A549 (cell line): ENCODE measurements at regions not wholly inside any gene's neighbourhood (a gene's known extent, or its start where the extent isn't known, plus 50 kb on each side); places are given as distances from the start of the nearest gene placed in this dataset.
"Not testable (repeated sequence)": the region's sequence is repeated elsewhere in the genome, so short reads cannot be mapped to it uniquely, and the experiment has no call there.

Experiments
- ATAC-seq, 2 experiments: fragments of 200-7000 bp in 1 of 2; fragments of >200 bp in 1 of 2; cut with Nextera tagmentation in 1 of 2; cut with Tn5 transposase in 1 of 2; 3 replicates each; pipeline versions ENCODE4 v1.8.0 to v1.9.1; 2018 to 2020; ENCODE audit warnings: mild to moderate bottlenecking in 1 of 2, moderate library complexity in 1 of 2
- CTCF ChIA-PET: fragments of 300-600 bp; sonication (Branson Sonifier 250); formaldehyde crosslinking; extraction: SDS; loops from one replicate; lab custom pipeline; 2021; ENCODE audit warnings: antibody characterized with exemption, inconsistent platforms; lab: Yijun Ruan, JAX
- POLR2A ChIA-PET: fragments of 350-600 bp; formaldehyde crosslinking; extraction: SDS; loops from one replicate; lab custom pipeline; 2021; ENCODE audit warnings: antibody characterized with exemption, inconsistent platforms; lab: Yijun Ruan, JAX
- DNase-seq, 2 experiments: peaks; one replicate each; pipeline versions ENCODE4 v3.0.0 to v3.0.0-alpha.2; 2011 to 2016; ENCODE audit warnings: low read depth in 1 of 2, low spot score in 1 of 2
- FAIRE-seq: peaks from 2 replicates; lab custom pipeline; 2011; peaks lifted over from hg19 to GRCh38; lab: Jason Lieb, UNC
- H3K27ac ChIP-seq, 2 experiments: fragments of >200 bp; sonication (Bioruptor Twin); formaldehyde crosslinking; 3 replicates each; pipeline ENCODE4 v1.5.1; 2016 to 2017
- H3K4me1 ChIP-seq: fragments of >200 bp; sonication (Bioruptor Twin); formaldehyde crosslinking; 3 replicates; pipeline ENCODE4 v1.6.1; 2016
- H3K4me2 ChIP-seq: fragments of >200 bp; sonication (Bioruptor Twin); formaldehyde crosslinking; 3 replicates; pipeline ENCODE4 v1.6.1; 2016
- H3K4me3 ChIP-seq: fragments of >200 bp; sonication (Bioruptor Twin); formaldehyde crosslinking; 3 replicates; pipeline ENCODE4 v1.5.1; 2016
- H3K9me3 ChIP-seq: fragments of >200 bp; sonication (Bioruptor Twin); formaldehyde crosslinking; 3 replicates; pipeline ENCODE4 v1.6.1; 2016
- CBX2 ChIP-seq: fragments of 200-600 bp; sonication (generic); IDR thresholded peaks from 2 replicates; pipeline ENCODE4 v1.6.1; 2016; ENCODE audit warnings: low read depth, mild to moderate bottlenecking, borderline replicate concordance
- CEBPB ChIP-seq, 2 experiments: fragments of >200 bp in 1 of 2; sonication (Bioruptor Twin) in 1 of 2; formaldehyde crosslinking in 1 of 2; IDR thresholded peaks; 2 replicates each; pipeline ENCODE4 v1.6.1; 2012 to 2016
- CHD2 ChIP-seq: fragments of 150-350 bp; IDR thresholded peaks from 2 replicates; pipeline ENCODE4 v1.6.1; 2014; ENCODE audit warnings: low read length; ENCODE audit not compliant: partially characterized antibody
- EHF ChIP-seq: fragments of 250-450 bp; sonication (Bioruptor Pico); IDR thresholded peaks from 2 replicates; pipeline ENCODE4 v1.5.0; 2020; ENCODE audit warnings: mild to moderate bottlenecking
- EP300 ChIP-seq, 2 experiments: fragments of >200 bp; sonication (Bioruptor Twin); formaldehyde crosslinking; IDR thresholded peaks; 2 replicates in 1 of 2; 3 replicates in 1 of 2; pipeline ENCODE4 v1.6.1; 2016 to 2017
- ESRRA ChIP-seq: fragments of 150-350 bp; IDR thresholded peaks from 2 replicates; pipeline ENCODE4 v1.6.1; 2014; ENCODE audit warnings: mild to moderate bottlenecking, low read length, borderline replicate concordance
- FOSL2 ChIP-seq, 2 experiments: fragments of 450-650 bp in 1 of 2; fragments of >200 bp in 1 of 2; sonication (Bioruptor Twin) in 1 of 2; formaldehyde crosslinking; IDR thresholded peaks; 2 replicates each; pipeline versions ENCODE4 v1.5.0 to v1.6.1; 2016 to 2020; ENCODE audit warnings: mild to moderate bottlenecking in 1 of 2, moderate library complexity in 1 of 2
- HMGXB4 ChIP-seq: fragments of 250-450 bp; sonication (Bioruptor Pico); IDR thresholded peaks from 2 replicates; pipeline ENCODE4 v1.5.0; 2021; ENCODE audit warnings: mild to moderate bottlenecking, moderate library complexity, borderline replicate concordance
- KDM5A ChIP-seq: fragments of 200-600 bp; sonication (generic); IDR thresholded peaks from 2 replicates; pipeline ENCODE4 v1.6.1; 2016; ENCODE audit warnings: antibody characterized with exemption, mild to moderate bottlenecking
- MAFK ChIP-seq: fragments of 450-650 bp; IDR thresholded peaks from 2 replicates; pipeline ENCODE4 v1.6.1; 2014; ENCODE audit not compliant: partially characterized antibody
- NPAS2 ChIP-seq: fragments of 250-450 bp; sonication (Bioruptor Pico); IDR thresholded peaks from 2 replicates; pipeline ENCODE4 v1.8.0; 2022; ENCODE audit warnings: mild to moderate bottlenecking, moderate library complexity, borderline replicate concordance
- RCOR1 ChIP-seq: fragments of 150-350 bp; IDR thresholded peaks from 2 replicates; pipeline ENCODE4 v1.6.1; 2014; ENCODE audit warnings: antibody characterized with exemption, low read length, low read depth
- SMC3 ChIP-seq: fragments of >200 bp; sonication (Bioruptor Twin); formaldehyde crosslinking; IDR thresholded peaks from 3 replicates; pipeline ENCODE4 v1.6.1; 2018; ENCODE audit warnings: inconsistent platforms
- SREBF2 ChIP-seq: fragments of 450-650 bp; IDR thresholded peaks from 2 replicates; pipeline ENCODE4 v1.6.1; 2014; ENCODE audit warnings: mild to moderate bottlenecking, moderate library complexity
- TFCP2L1 ChIP-seq: fragments of 250-450 bp; sonication (Bioruptor Pico); IDR thresholded peaks from 2 replicates; pipeline ENCODE4 v1.5.0; 2021; ENCODE audit warnings: mild to moderate bottlenecking
- ZFP36 ChIP-seq: fragments of 450-650 bp; IDR thresholded peaks from 2 replicates; pipeline ENCODE4 v1.6.1; 2014; ENCODE audit warnings: borderline replicate concordance; ENCODE audit not compliant: partially characterized antibody
- ZSCAN20 ChIP-seq: fragments of 250-450 bp; sonication (Bioruptor Pico); IDR thresholded peaks from 2 replicates; pipeline ENCODE4 v1.8.0; 2022; ENCODE audit warnings: mild to moderate bottlenecking, moderate library complexity
- WGBS: methylation state at CpG from one replicate; pipeline ENCODE4 v1.1.6; 2017; ENCODE audit errors: missing lambda C conversion rate; 5-methylcytosine and 5-hydroxymethylcytosine counted together
- TF ChIP-seq, protein P1 (sequence below): fragments of 200-600 bp; sonication (generic); IDR thresholded peaks from 2 replicates; pipeline ENCODE4 v1.6.1; 2016; ENCODE audit warnings: antibody characterized with exemption, mild to moderate bottlenecking, moderate library complexity
- TF ChIP-seq, protein P2 (sequence below): fragments of 250-450 bp; sonication (Bioruptor Pico); IDR thresholded peaks from 2 replicates; pipeline ENCODE4 v1.5.0; 2020; ENCODE audit warnings: low read depth, mild to moderate bottlenecking, moderate library complexity
- TF ChIP-seq, protein P3 (sequence below): fragments of 450-650 bp; IDR thresholded peaks from 2 replicates; pipeline ENCODE4 v1.6.1; 2014; ENCODE audit warnings: antibody characterized with exemption

GRCh38 chr6:164344801-164345291, 930.3 kb downstream of the QKI start:
- CTCF ChIA-PET = no interaction called here
- Histone ChIP-seq H3K27ac (no peak overlapping the region), H3K4me1 (no peaks in the 10 kb centered on the region), H3K4me2 (no peak overlapping the region), H3K9me3 (no peaks in the 10 kb centered on the region), H3K4me3 (no peak overlapping the region)
- POLR2A ChIA-PET = no interaction called here
- ATAC-seq (no peak), DNase-seq (no peak), FAIRE-seq (no peak)
- 23% methylated on average over 7 of the region's 7 CpGs for WGBS
- TF ChIP-seq ZSCAN20 (CRISPR knock-in tag) = no peak
- TF ChIP-seq HMGXB4 (CRISPR knock-in tag) = no peak
- no peak for TF ChIP-seq CBX2
- TF ChIP-seq SMC3 = no peak
- TF ChIP-seq TFCP2L1 (CRISPR knock-in tag) = no peak
- no peak for TF ChIP-seq KDM5A
- TF ChIP-seq, protein P1, sequence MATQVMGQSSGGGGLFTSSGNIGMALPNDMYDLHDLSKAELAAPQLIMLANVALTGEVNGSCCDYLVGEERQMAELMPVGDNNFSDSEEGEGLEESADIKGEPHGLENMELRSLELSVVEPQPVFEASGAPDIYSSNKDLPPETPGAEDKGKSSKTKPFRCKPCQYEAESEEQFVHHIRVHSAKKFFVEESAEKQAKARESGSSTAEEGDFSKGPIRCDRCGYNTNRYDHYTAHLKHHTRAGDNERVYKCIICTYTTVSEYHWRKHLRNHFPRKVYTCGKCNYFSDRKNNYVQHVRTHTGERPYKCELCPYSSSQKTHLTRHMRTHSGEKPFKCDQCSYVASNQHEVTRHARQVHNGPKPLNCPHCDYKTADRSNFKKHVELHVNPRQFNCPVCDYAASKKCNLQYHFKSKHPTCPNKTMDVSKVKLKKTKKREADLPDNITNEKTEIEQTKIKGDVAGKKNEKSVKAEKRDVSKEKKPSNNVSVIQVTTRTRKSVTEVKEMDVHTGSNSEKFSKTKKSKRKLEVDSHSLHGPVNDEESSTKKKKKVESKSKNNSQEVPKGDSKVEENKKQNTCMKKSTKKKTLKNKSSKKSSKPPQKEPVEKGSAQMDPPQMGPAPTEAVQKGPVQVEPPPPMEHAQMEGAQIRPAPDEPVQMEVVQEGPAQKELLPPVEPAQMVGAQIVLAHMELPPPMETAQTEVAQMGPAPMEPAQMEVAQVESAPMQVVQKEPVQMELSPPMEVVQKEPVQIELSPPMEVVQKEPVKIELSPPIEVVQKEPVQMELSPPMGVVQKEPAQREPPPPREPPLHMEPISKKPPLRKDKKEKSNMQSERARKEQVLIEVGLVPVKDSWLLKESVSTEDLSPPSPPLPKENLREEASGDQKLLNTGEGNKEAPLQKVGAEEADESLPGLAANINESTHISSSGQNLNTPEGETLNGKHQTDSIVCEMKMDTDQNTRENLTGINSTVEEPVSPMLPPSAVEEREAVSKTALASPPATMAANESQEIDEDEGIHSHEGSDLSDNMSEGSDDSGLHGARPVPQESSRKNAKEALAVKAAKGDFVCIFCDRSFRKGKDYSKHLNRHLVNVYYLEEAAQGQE = no peak
- no peak for TF ChIP-seq ZFP36
- TF ChIP-seq RCOR1 = no peak
- no peak for TF ChIP-seq EHF (CRISPR knock-in tag)
- TF ChIP-seq FOSL2 (IDR thresholded peaks at IDR 0.05) = no peak
- TF ChIP-seq FOSL2 (CRISPR knock-in tag; IDR thresholded peaks at IDR 0.05) = no peak
- TF ChIP-seq CEBPB (IDR thresholded peaks at IDR 0.05) = no peak
- TF ChIP-seq ESRRA = no peak
- TF ChIP-seq EP300 (IDR thresholded peaks at IDR 0.05) = no peak
- no peak for TF ChIP-seq CHD2
- TF ChIP-seq, protein P2, sequence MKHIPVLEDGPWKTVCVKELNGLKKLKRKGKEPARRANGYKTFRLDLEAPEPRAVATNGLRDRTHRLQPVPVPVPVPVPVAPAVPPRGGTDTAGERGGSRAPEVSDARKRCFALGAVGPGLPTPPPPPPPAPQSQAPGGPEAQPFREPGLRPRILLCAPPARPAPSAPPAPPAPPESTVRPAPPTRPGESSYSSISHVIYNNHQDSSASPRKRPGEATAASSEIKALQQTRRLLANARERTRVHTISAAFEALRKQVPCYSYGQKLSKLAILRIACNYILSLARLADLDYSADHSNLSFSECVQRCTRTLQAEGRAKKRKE = no peak
- TF ChIP-seq MAFK = no peak
- TF ChIP-seq SREBF2 = no peak
- no peak for TF ChIP-seq NPAS2 (CRISPR knock-in tag)
- TF ChIP-seq, protein P3, sequence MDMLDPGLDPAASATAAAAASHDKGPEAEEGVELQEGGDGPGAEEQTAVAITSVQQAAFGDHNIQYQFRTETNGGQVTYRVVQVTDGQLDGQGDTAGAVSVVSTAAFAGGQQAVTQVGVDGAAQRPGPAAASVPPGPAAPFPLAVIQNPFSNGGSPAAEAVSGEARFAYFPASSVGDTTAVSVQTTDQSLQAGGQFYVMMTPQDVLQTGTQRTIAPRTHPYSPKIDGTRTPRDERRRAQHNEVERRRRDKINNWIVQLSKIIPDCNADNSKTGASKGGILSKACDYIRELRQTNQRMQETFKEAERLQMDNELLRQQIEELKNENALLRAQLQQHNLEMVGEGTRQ = no peak

DNA sequence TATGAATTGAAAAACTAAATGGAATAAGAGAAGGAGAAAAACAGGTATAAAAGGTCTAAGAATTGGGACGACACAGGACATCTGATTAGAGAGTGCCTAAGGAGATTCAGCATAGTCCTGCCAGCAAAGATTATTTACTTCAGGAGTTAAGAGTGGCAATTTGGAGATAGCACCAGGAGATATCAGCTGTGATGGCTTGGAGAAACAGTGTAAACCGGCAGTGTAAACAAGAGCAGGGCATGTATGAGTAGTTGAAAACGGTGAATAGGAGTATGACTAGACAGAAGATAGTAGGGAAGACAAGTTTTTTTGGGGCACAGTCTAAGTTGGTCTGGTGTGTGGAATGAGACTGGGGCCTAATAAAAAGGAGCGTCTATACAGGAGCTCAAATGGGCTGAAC, 924.9 kb downstream of the QKI start:
- H3K27ac ChIP-seq, H3K9me3 ChIP-seq, FAIRE-seq, ATAC-seq, H3K4me2 ChIP-seq, CTCF ChIA-PET, POLR2A ChIA-PET, H3K4me1 ChIP-seq, DNase-seq, H3K4me3 ChIP-seq: not testable (repeated sequence)
- 41% methylated on average over 4 of the region's 4 CpGs for WGBS
